DMS53 treated with DMSO at 0.1 percent for 48 hours (cell line): ENCODE measurements at regions not wholly inside any gene's neighbourhood (a gene's known extent, or its start where the extent isn't known, plus 50 kb on each side); places are given as distances from the start of the nearest gene placed in this dataset.
"Not testable (repeated sequence)": the region's sequence is repeated elsewhere in the genome, so short reads cannot be mapped to it uniquely, and the experiment has no call there.

Experiments
- DNase-seq: peaks from one replicate; lab custom pipeline; 2025; ENCODE audit not compliant: unreplicated experiment; lab: John Stamatoyannopoulos, UW

GRCh38 chr3:164927728-164928127 lies 150.6 kb downstream of the SI start:
- no peak for DNase-seq

GRCh38 chr3:164918905-164919304 lies 159.4 kb downstream of the SI start:
- DNase-seq: no peak

GRCh38 chr3:164912916-164913315 lies 165.4 kb downstream of the SI start:
- DNase-seq: no peak

GRCh38 chr3:164903820-164904451 lies 174.4 kb downstream of the SI start:
- DNase-seq: no peak

- DNase-seq: peak; percentile 14
Observed at GRCh38 chr3:164897342-164897741, 181.0 kb downstream of the SI start.

GRCh38 chr3:164890061-164890460 lies 188.2 kb downstream of the SI start:
- DNase-seq: no peak

- DNase-seq: no peak
Observed at GRCh38 chr3:164883171-164883570, 195.1 kb downstream of the SI start.

GRCh38 chr3:164879201-164879600 lies 199.1 kb downstream of the SI start:
- no peak for DNase-seq

- DNase-seq: no peak
Observed at GRCh38 chr3:164864454-164864853, 213.8 kb downstream of the SI start.

GRCh38 chr3:164852866-164853265 lies 225.4 kb downstream of the SI start:
- no peak for DNase-seq

GRCh38 chr3:164851905-164852304 lies 226.4 kb downstream of the SI start:
- no peak for DNase-seq

- DNase-seq: no peak
Observed at GRCh38 chr3:164851204-164851603, 227.1 kb downstream of the SI start.

GRCh38 chr3:164848923-164849322 lies 229.4 kb downstream of the SI start:
- no peak for DNase-seq

- DNase-seq: no peak
Observed at GRCh38 chr3:164845739-164846138, 232.6 kb downstream of the SI start.

- no peak for DNase-seq
Observed at GRCh38 chr3:164832216-164832615, 246.1 kb downstream of the SI start.

- no peak for DNase-seq
Observed at GRCh38 chr3:164818318-164818717, 260.0 kb downstream of the SI start.

- no peak for DNase-seq
Observed at GRCh38 chr3:164814106-164814505, 264.2 kb downstream of the SI start.

GRCh38 chr3:164812042-164812441 lies 266.3 kb downstream of the SI start:
- DNase-seq: no peak

GRCh38 chr3:164806188-164806587 lies 272.1 kb downstream of the SI start:
- DNase-seq: no peak

- DNase-seq: no peak
Observed at GRCh38 chr3:164794099-164794498, 284.2 kb downstream of the SI start.

- DNase-seq: no peak
Observed at GRCh38 chr3:164791263-164791662, 287.0 kb downstream of the SI start.

- DNase-seq: not testable (repeated sequence)
Observed at GRCh38 chr3:164784407-164784806, 293.9 kb downstream of the SI start.

GRCh38 chr3:164781755-164782154 lies 296.5 kb downstream of the SI start:
- no peak for DNase-seq
